H1 (cell line): ENCODE measurements at regions not wholly inside any gene's neighbourhood (a gene's known extent, or its start where the extent isn't known, plus 50 kb on each side); places are given as distances from the start of the nearest gene placed in this dataset.

Source experiments
- ATF3 ChIP-seq: IDR thresholded peaks from 2 replicates; pipeline ENCODE4 v1.6.1; 2011; ENCODE audit warnings: low read depth, mild to moderate bottlenecking, low read length; ENCODE audit not compliant: insufficient read depth
- BRCA1 ChIP-seq: IDR thresholded peaks from 2 replicates; pipeline ENCODE4 v1.6.1; 2012; ENCODE audit warnings: low read depth, low read length, improper control_type of control experiment
- CEBPB ChIP-seq: IDR thresholded peaks from 2 replicates; pipeline ENCODE4 v1.6.1; 2012; ENCODE audit warnings: low read depth, low read length
- CREB1 ChIP-seq: IDR thresholded peaks from 2 replicates; pipeline ENCODE4 v1.6.1; 2012; ENCODE audit warnings: inconsistent platforms
- EZH2 ChIP-seq: fragments of 200-600 bp; sonication (generic); IDR thresholded peaks from 2 replicates; pipeline ENCODE4 v1.7.1; 2012; ENCODE audit warnings: low read depth, mild to moderate bottlenecking, moderate library complexity, low read length, inconsistent platforms; ENCODE audit not compliant: severe bottlenecking
- HDAC6 ChIP-seq: IDR thresholded peaks from one replicate; pipeline ENCODE4 v1.7.1; 2012; ENCODE audit warnings: low read depth, mild to moderate bottlenecking, inconsistent platforms, low read length, moderate library complexity
- JUND ChIP-seq: IDR thresholded peaks from 2 replicates; pipeline ENCODE4 v1.6.1; 2011; ENCODE audit warnings: mild to moderate bottlenecking, improper control_type of control experiment, low read length
- KDM5A ChIP-seq: fragments of 200-600 bp; IDR thresholded peaks from 2 replicates; pipeline ENCODE4 v1.7.1; 2012; ENCODE audit warnings: mild to moderate bottlenecking, low read length, inconsistent platforms, mixed read lengths
- MAFK ChIP-seq: IDR thresholded peaks from 2 replicates; pipeline ENCODE4 v1.6.1; 2012; ENCODE audit warnings: low read depth, mild to moderate bottlenecking, improper control_type of control experiment, low read length
- PHF8 ChIP-seq: fragments of 200-600 bp; sonication (generic); conservative IDR thresholded peaks from 2 replicates; pipeline ENCODE4 v1.7.1; 2012; ENCODE audit warnings: low read depth, mild to moderate bottlenecking, inconsistent platforms, low read length, moderate library complexity
- POLR2A ChIP-seq, 2 experiments: IDR thresholded peaks; 1 replicate in 1 of 2; 2 replicates in 1 of 2; pipeline ENCODE4 v1.6.1; 2011; ENCODE audit warnings: low read depth in 2 of 2, low read length in 2 of 2, mild to moderate bottlenecking in 2 of 2; ENCODE audit errors: control extremely low read depth in 1 of 2
- RBBP5 ChIP-seq: IDR thresholded peaks from 2 replicates; pipeline ENCODE4 v1.7.1; 2012; ENCODE audit warnings: low read depth, mild to moderate bottlenecking, inconsistent platforms, low read length, moderate library complexity, borderline replicate concordance
- RFX5 ChIP-seq: IDR thresholded peaks from 2 replicates; pipeline ENCODE4 v1.6.1; 2011; ENCODE audit warnings: low read depth, low read length, improper control_type of control experiment, borderline replicate concordance
- SIX5 ChIP-seq: IDR thresholded peaks from 2 replicates; pipeline ENCODE4 v1.6.1; 2011; ENCODE audit warnings: mild to moderate bottlenecking, low read depth, low read length
- SP1 ChIP-seq: IDR thresholded peaks from 2 replicates; pipeline ENCODE4 v1.6.1; 2011; ENCODE audit warnings: low read depth, low read length
- TF ChIP-seq, protein P1 (sequence below): IDR thresholded peaks from 2 replicates; pipeline ENCODE4 v1.6.1; 2012; ENCODE audit warnings: low read length, inconsistent platforms

DNA sequence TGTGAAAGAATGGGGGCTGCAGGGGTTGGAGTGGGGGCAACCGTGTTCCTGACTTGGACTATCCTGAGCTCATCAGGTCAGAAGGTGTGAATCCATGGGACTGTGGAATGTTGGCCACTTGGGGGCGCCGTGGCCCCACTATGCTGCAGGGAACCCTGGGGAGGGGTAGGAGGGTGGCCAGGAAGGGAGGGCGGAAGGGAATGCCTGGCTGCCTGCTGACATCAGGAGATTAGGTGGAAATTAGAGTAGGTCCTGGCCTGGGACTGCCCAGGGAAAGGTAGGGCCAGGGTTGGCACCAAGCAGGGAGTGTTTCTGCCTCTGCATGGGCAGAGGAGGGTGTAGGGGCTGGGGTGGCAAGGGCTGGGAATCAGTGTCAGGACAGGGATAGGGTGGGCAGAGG lies 65.8 kb upstream of the PRSS58 start (continued):
- TF ChIP-seq SIX5 (no peak), KDM5A (no peak), MAFK (no peak), CEBPB (no peak), JUND (0 out of 2 replicates have a peak, but pooled peaks have one; percentile 8), RFX5 (no peak), BRCA1 (0 out of 2 replicates have a peak, but pooled peaks have one; percentile 26), POLR2A (IDR thresholded peaks at IDR 0.05; ENCODE audit: control extremely low read depth in 1 of 2, low read depth in 2 of 2, low read length in 2 of 2) (no peak), CREB1 (peak; percentile 25; the same call in 1 of the 2 replicates), PHF8 (no peak), ATF3 (peak; percentile 20; the same call in 1 of the 2 replicates), RBBP5 (no peak), HDAC6 (no peak), SP1 (no peak), EZH2 (no peak)
- TF ChIP-seq, protein P1, sequence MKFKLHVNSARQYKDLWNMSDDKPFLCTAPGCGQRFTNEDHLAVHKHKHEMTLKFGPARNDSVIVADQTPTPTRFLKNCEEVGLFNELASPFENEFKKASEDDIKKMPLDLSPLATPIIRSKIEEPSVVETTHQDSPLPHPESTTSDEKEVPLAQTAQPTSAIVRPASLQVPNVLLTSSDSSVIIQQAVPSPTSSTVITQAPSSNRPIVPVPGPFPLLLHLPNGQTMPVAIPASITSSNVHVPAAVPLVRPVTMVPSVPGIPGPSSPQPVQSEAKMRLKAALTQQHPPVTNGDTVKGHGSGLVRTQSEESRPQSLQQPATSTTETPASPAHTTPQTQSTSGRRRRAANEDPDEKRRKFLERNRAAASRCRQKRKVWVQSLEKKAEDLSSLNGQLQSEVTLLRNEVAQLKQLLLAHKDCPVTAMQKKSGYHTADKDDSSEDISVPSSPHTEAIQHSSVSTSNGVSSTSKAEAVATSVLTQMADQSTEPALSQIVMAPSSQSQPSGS, result no peak
